ENCODE measurements at regions not wholly inside any gene's neighbourhood (a gene's known extent, or its start where the extent isn't known, plus 50 kb on each side); places are given as distances from the start of the nearest gene placed in this dataset.

GRCh38 chr10:6990891-6991290, 410.8 kb upstream of the PRKCQ start:
- no peak for TF ChIP-seq MAX (IDR thresholded peaks at IDR 0.05; ENCODE audit: insufficient read depth, insufficient read length)
- TF ChIP-seq CTCF (IDR thresholded peaks at IDR 0.05; ENCODE audit: extremely low read depth in 1 of 2, insufficient read depth in 1 of 2, low read depth in 1 of 2, low read length in 2 of 2): no peak
- TF ChIP-seq POLR2AphosphoS5 (IDR thresholded peaks at IDR 0.05; ENCODE audit: insufficient read depth, low read depth, low read length): no peak
- no peak for TF ChIP-seq POLR2A (IDR thresholded peaks at IDR 0.05; ENCODE audit: low read depth, low read length)
- no peak for TF ChIP-seq GATA2 (IDR thresholded peaks at IDR 0.05; ENCODE audit: insufficient read depth, insufficient read length, low read depth, low read length)
- no peak for TF ChIP-seq MYC (IDR thresholded peaks at IDR 0.05; ENCODE audit: low read depth, low read length)
- no peak for TF ChIP-seq EZH2 (IDR thresholded peaks at IDR 0.05; ENCODE audit: borderline replicate concordance, low read depth, low read length, severe bottlenecking)
- no peak for TF ChIP-seq JUN (IDR thresholded peaks at IDR 0.05; ENCODE audit: borderline replicate concordance, insufficient read depth, insufficient read length, low read depth)
- TF ChIP-seq FOS (IDR thresholded peaks at IDR 0.05; ENCODE audit: borderline replicate concordance, insufficient read depth, low read length): no peak
